C4-2B (cell line): ENCODE measurements at regions not wholly inside any gene's neighbourhood (a gene's known extent, or its start where the extent isn't known, plus 50 kb on each side); places are given as distances from the start of the nearest gene placed in this dataset.
A peak's percentile ranks its signal among the peaks of the same experiment; 100 is the strongest.

Source experiments
- H3K27ac ChIP-seq: fragments of 450-650 bp; 2 replicates; pipeline ENCODE4 v1.5.1; 2017
- CTCF ChIP-seq: fragments of 450-650 bp; conservative IDR thresholded peaks from 2 replicates; pipeline ENCODE4 v1.5.1; 2017; ENCODE audit warnings: mild to moderate bottlenecking
- ZFX ChIP-seq: fragments of 450-650 bp; IDR thresholded peaks from 2 replicates; pipeline ENCODE4 v1.6.1; 2017

GRCh38 chr14:34243401-34243800, 218.6 kb downstream of the SPTSSA start:
- no peak for TF ChIP-seq CTCF
- no peak for TF ChIP-seq ZFX
- H3K27ac ChIP-seq = peak overlapping the region; percentile 61; the same call in 1 of the 2 replicates

GRCh38 chr14:34243001-34243400, 219.0 kb downstream of the SPTSSA start:
- H3K27ac ChIP-seq = peak overlapping the region; percentile 61; the same call in 1 of the 2 replicates
- no peak for TF ChIP-seq ZFX
- TF ChIP-seq CTCF = no peak

GRCh38 chr14:34241185-34241711, 220.8 kb downstream of the SPTSSA start:
- no peak overlapping the region; the same call in 1 of the 2 replicates for H3K27ac ChIP-seq
- TF ChIP-seq ZFX (no peak), CTCF (no peak)

GRCh38 chr14:34238610-34239009, 223.4 kb downstream of the SPTSSA start:
- H3K27ac ChIP-seq = no peak overlapping the region
- no peak for TF ChIP-seq CTCF

GRCh38 chr14:34237677-34238076, 224.4 kb downstream of the SPTSSA start:
- H3K27ac ChIP-seq = no peak overlapping the region
- TF ChIP-seq ZFX = no peak
- no peak for TF ChIP-seq CTCF

- TF ChIP-seq ZFX (no peak), CTCF (no peak)
- H3K27ac ChIP-seq = no peak overlapping the region
Measured at GRCh38 chr14:34237081-34237480, 225.0 kb downstream of the SPTSSA start.

- TF ChIP-seq ZFX (no peak), CTCF (no peak)
- H3K27ac ChIP-seq = no peak overlapping the region
Measured at GRCh38 chr14:34235643-34236300, 226.3 kb downstream of the SPTSSA start.
